ENCODE measurements at regions not wholly inside any gene's neighbourhood (a gene's known extent, or its start where the extent isn't known, plus 50 kb on each side); places are given as distances from the start of the nearest gene placed in this dataset.
"Not testable (repeated sequence)": the region's sequence is repeated elsewhere in the genome, so short reads cannot be mapped to it uniquely, and the experiment has no call there.

GRCh38 chr21:15282665-15283064 is 217.9 kb upstream of the NRIP1 start:
- intact Hi-C loops (cut with micrococcal nuclease): no loop called here
- DNase-seq (ENCODE audit: low spot score): no peak
- H3K9me3 Mint-ChIP-seq: no peaks in the 10 kb centered on the region
- no peaks in the 10 kb centered on the region for H3K4me1 Mint-ChIP-seq (ENCODE audit: low read depth)
- H3K4me3 Mint-ChIP-seq: no peak overlapping the region
- H3K27me3 Mint-ChIP-seq (ENCODE audit: insufficient read depth): peaks cover 2% of the 10 kb centered on the region
- H3K27ac Mint-ChIP-seq: no peak overlapping the region
- no peaks in the 10 kb centered on the region for H3K36me3 Mint-ChIP-seq (ENCODE audit: low read depth)

- Mint-ChIP-seq H3K9me3 (no peaks in the 10 kb centered on the region), H3K36me3 (ENCODE audit: low read depth) (no peaks in the 10 kb centered on the region), H3K27ac (no peak overlapping the region), H3K4me1 (ENCODE audit: low read depth) (no peaks in the 10 kb centered on the region), H3K4me3 (no peak overlapping the region), H3K27me3 (ENCODE audit: insufficient read depth) (peaks cover 2% of the 10 kb centered on the region)
- intact Hi-C loops (cut with micrococcal nuclease): no loop called here
- DNase-seq (ENCODE audit: low spot score): no peak
Observed at GRCh38 chr21:15283138-15283537, 218.3 kb upstream of the NRIP1 start.

- H3K4me3 Mint-ChIP-seq: no peak overlapping the region
- intact Hi-C loops (cut with micrococcal nuclease): no loop called here
- H3K27me3 Mint-ChIP-seq (ENCODE audit: insufficient read depth): peaks cover 2% of the 10 kb centered on the region
- no peaks in the 10 kb centered on the region for H3K4me1 Mint-ChIP-seq (ENCODE audit: low read depth)
- no peak overlapping the region for H3K27ac Mint-ChIP-seq
- H3K36me3 Mint-ChIP-seq (ENCODE audit: low read depth): no peaks in the 10 kb centered on the region
- DNase-seq (ENCODE audit: low spot score): no peak
- no peaks in the 10 kb centered on the region for H3K9me3 Mint-ChIP-seq
Observed at GRCh38 chr21:15283789-15284188, 219.0 kb upstream of the NRIP1 start.

GRCh38 chr21:15285556-15285955 is 220.8 kb upstream of the NRIP1 start:
- no peak for DNase-seq (ENCODE audit: low spot score)
- no peaks in the 10 kb centered on the region for H3K9me3 Mint-ChIP-seq
- H3K27me3 Mint-ChIP-seq (ENCODE audit: insufficient read depth): peaks cover 2% of the 10 kb centered on the region
- H3K36me3 Mint-ChIP-seq (ENCODE audit: low read depth): no peaks in the 10 kb centered on the region
- no peak overlapping the region for H3K27ac Mint-ChIP-seq
- intact Hi-C loops (cut with micrococcal nuclease): no loop called here
- H3K4me3 Mint-ChIP-seq: no peak overlapping the region
- no peaks in the 10 kb centered on the region for H3K4me1 Mint-ChIP-seq (ENCODE audit: low read depth)

GRCh38 chr21:15289246-15289645 is 224.4 kb upstream of the NRIP1 start:
- H3K4me3 Mint-ChIP-seq: no peak overlapping the region
- intact Hi-C loops (cut with micrococcal nuclease): no loop called here
- no peak overlapping the region for H3K27ac Mint-ChIP-seq
- no peak for DNase-seq (ENCODE audit: low spot score)
- H3K27me3 Mint-ChIP-seq (ENCODE audit: insufficient read depth): peaks cover 2% of the 10 kb centered on the region
- H3K9me3 Mint-ChIP-seq: no peaks in the 10 kb centered on the region
- no peaks in the 10 kb centered on the region for H3K36me3 Mint-ChIP-seq (ENCODE audit: low read depth)
- no peaks in the 10 kb centered on the region for H3K4me1 Mint-ChIP-seq (ENCODE audit: low read depth)

GRCh38 chr21:15289896-15290841 is 225.4 kb upstream of the NRIP1 start:
- Mint-ChIP-seq H3K27me3 (ENCODE audit: insufficient read depth) (peaks cover 2% of the 10 kb centered on the region), H3K27ac (no peak overlapping the region), H3K36me3 (ENCODE audit: low read depth) (no peaks in the 10 kb centered on the region), H3K4me1 (ENCODE audit: low read depth) (no peaks in the 10 kb centered on the region), H3K9me3 (no peaks in the 10 kb centered on the region), H3K4me3 (no peak overlapping the region)
- DNase-seq (ENCODE audit: low spot score): no peak
- intact Hi-C loops (cut with micrococcal nuclease): no loop called here

GRCh38 chr21:15291621-15292266 is 226.9 kb upstream of the NRIP1 start:
- Mint-ChIP-seq H3K36me3 (ENCODE audit: low read depth) (no peaks in the 10 kb centered on the region), H3K9me3 (no peaks in the 10 kb centered on the region), H3K4me1 (ENCODE audit: low read depth) (no peaks in the 10 kb centered on the region), H3K4me3 (no peak overlapping the region), H3K27me3 (ENCODE audit: insufficient read depth) (no peaks in the 10 kb centered on the region), H3K27ac (no peak overlapping the region)
- intact Hi-C loops (cut with micrococcal nuclease): no loop called here
- DNase-seq (ENCODE audit: low spot score): no peak

GRCh38 chr21:15293240-15293639 is 228.4 kb upstream of the NRIP1 start:
- Mint-ChIP-seq H3K27ac (no peak overlapping the region), H3K4me3 (no peak overlapping the region), H3K4me1 (ENCODE audit: low read depth) (no peaks in the 10 kb centered on the region), H3K9me3 (no peaks in the 10 kb centered on the region), H3K27me3 (ENCODE audit: insufficient read depth) (no peaks in the 10 kb centered on the region), H3K36me3 (ENCODE audit: low read depth) (no peaks in the 10 kb centered on the region)
- intact Hi-C loops (cut with micrococcal nuclease): no loop called here
- DNase-seq (ENCODE audit: low spot score): no peak

GRCh38 chr21:15295875-15296274 is 231.1 kb upstream of the NRIP1 start:
- Mint-ChIP-seq H3K36me3 (ENCODE audit: low read depth) (no peaks in the 10 kb centered on the region), H3K27ac (no peak overlapping the region), H3K27me3 (ENCODE audit: insufficient read depth) (no peaks in the 10 kb centered on the region), H3K4me1 (ENCODE audit: low read depth) (no peaks in the 10 kb centered on the region), H3K4me3 (no peak overlapping the region), H3K9me3 (peaks cover 3% of the 10 kb centered on the region)
- intact Hi-C loops (cut with micrococcal nuclease): no loop called here
- DNase-seq (ENCODE audit: low spot score): no peak

GRCh38 chr21:15297824-15298223 is 233.0 kb upstream of the NRIP1 start:
- Mint-ChIP-seq H3K27me3 (ENCODE audit: insufficient read depth) (no peaks in the 10 kb centered on the region), H3K27ac (no peak overlapping the region), H3K36me3 (ENCODE audit: low read depth) (no peaks in the 10 kb centered on the region), H3K4me1 (ENCODE audit: low read depth) (no peaks in the 10 kb centered on the region), H3K9me3 (peaks cover 4% of the 10 kb centered on the region), H3K4me3 (no peak overlapping the region)
- DNase-seq (ENCODE audit: low spot score): no peak
- intact Hi-C loops (cut with micrococcal nuclease): no loop called here

GRCh38 chr21:15298306-15298705 is 233.5 kb upstream of the NRIP1 start:
- Mint-ChIP-seq H3K9me3 (peaks cover 4% of the 10 kb centered on the region), H3K36me3 (ENCODE audit: low read depth) (no peaks in the 10 kb centered on the region), H3K4me1 (ENCODE audit: low read depth) (no peaks in the 10 kb centered on the region), H3K27ac (no peak overlapping the region), H3K27me3 (ENCODE audit: insufficient read depth) (no peaks in the 10 kb centered on the region), H3K4me3 (no peak overlapping the region)
- no peak for DNase-seq (ENCODE audit: low spot score)
- intact Hi-C loops (cut with micrococcal nuclease): no loop called here

GRCh38 chr21:15298755-15299154 is 234.0 kb upstream of the NRIP1 start:
- H3K4me1 Mint-ChIP-seq (ENCODE audit: low read depth); H3K27ac Mint-ChIP-seq; DNase-seq (ENCODE audit: low spot score); H3K36me3 Mint-ChIP-seq (ENCODE audit: low read depth); H3K4me3 Mint-ChIP-seq; H3K9me3 Mint-ChIP-seq; H3K27me3 Mint-ChIP-seq (ENCODE audit: insufficient read depth); intact Hi-C loops (cut with micrococcal nuclease): not testable (repeated sequence)

- H3K4me3 Mint-ChIP-seq: no peak overlapping the region
- H3K27me3 Mint-ChIP-seq (ENCODE audit: insufficient read depth): no peaks in the 10 kb centered on the region
- no peak for DNase-seq (ENCODE audit: low spot score)
- H3K36me3 Mint-ChIP-seq (ENCODE audit: low read depth): no peaks in the 10 kb centered on the region
- intact Hi-C loops (cut with micrococcal nuclease): no loop called here
- peaks cover 4% of the 10 kb centered on the region for H3K9me3 Mint-ChIP-seq
- H3K4me1 Mint-ChIP-seq (ENCODE audit: low read depth): no peaks in the 10 kb centered on the region
- H3K27ac Mint-ChIP-seq: no peak overlapping the region
Observed at GRCh38 chr21:15300131-15300530, 235.3 kb upstream of the NRIP1 start.

Data from activated T-helper 1 cell treated with anti-CD3 and anti-CD28 coated beads, Interleukin-12 subunit alpha, Interleukin-12 subunit beta, Interleukin-2, Interleukin-4 antibody, amounts not matched to agents 30 ng/mL and 10 ng/mL and 1 ng/mL, durations not matched to agents 14 hours and 24 hours and 36 hours (primary cell).